ENCODE measurements at regions not wholly inside any gene's neighbourhood (a gene's known extent, or its start where the extent isn't known, plus 50 kb on each side); places are given as distances from the start of the nearest gene placed in this dataset.

- no peak for DNase-seq
Observed at GRCh38 chr7:21238400-21239116, 189.3 kb upstream of the SP4 start.

- no peak for DNase-seq
Observed at GRCh38 chr7:21243265-21243664, 184.6 kb upstream of the SP4 start.

GRCh38 chr7:21251151-21251800, 176.6 kb upstream of the SP4 start:
- DNase-seq: no peak

- DNase-seq: peak; percentile 30
Observed at GRCh38 chr7:21253740-21254687, 173.9 kb upstream of the SP4 start.

- DNase-seq: peak; percentile 37
Observed at GRCh38 chr7:21256310-21256877, 171.5 kb upstream of the SP4 start.

GRCh38 chr7:21260939-21261338, 166.9 kb upstream of the SP4 start:
- DNase-seq: no peak

- DNase-seq: peak; percentile 20
Observed at GRCh38 chr7:21261627-21262594, 166.0 kb upstream of the SP4 start.

GRCh38 chr7:21269021-21269420, 158.9 kb upstream of the SP4 start:
- DNase-seq: no peak

GRCh38 chr7:21276471-21277035, 151.3 kb upstream of the SP4 start:
- DNase-seq: no peak

GRCh38 chr7:21278944-21279343, 148.9 kb upstream of the SP4 start:
- DNase-seq: no peak

GRCh38 chr7:21281193-21281592, 146.7 kb upstream of the SP4 start:
- DNase-seq: no peak

GRCh38 chr7:21293771-21294170, 134.1 kb upstream of the SP4 start:
- no peak for DNase-seq

GRCh38 chr7:21299766-21300165, 128.1 kb upstream of the SP4 start:
- DNase-seq: no peak

- DNase-seq: no peak
Observed at GRCh38 chr7:21300692-21301091, 127.2 kb upstream of the SP4 start.

- DNase-seq: no peak
Observed at GRCh38 chr7:21304808-21305375, 123.0 kb upstream of the SP4 start.

- no peak for DNase-seq
Observed at GRCh38 chr7:21305455-21306235, 122.2 kb upstream of the SP4 start.

- no peak for DNase-seq
Observed at GRCh38 chr7:21314954-21315353, 112.9 kb upstream of the SP4 start.

- no peak for DNase-seq
Observed at GRCh38 chr7:21317966-21318915, 109.6 kb upstream of the SP4 start.

- DNase-seq: no peak
Observed at GRCh38 chr7:21318916-21319270, 109.0 kb upstream of the SP4 start.
